Mesenchymal stem cell (in vitro differentiated cells and primary cell): ENCODE measurements at regions not wholly inside any gene's neighbourhood (a gene's known extent, or its start where the extent isn't known, plus 50 kb on each side); places are given as distances from the start of the nearest gene placed in this dataset.

Experiments used
- DNase-seq: peaks from one replicate; pipeline ENCODE4 v3.0.0-alpha.2; 2013
- H2AFZ ChIP-seq: one replicate; pipeline ENCODE4 v1.6.1; 2013; ENCODE audit warnings: low read depth, mild to moderate bottlenecking, control low read depth, inconsistent platforms, low read length, moderate library complexity
- H2AK5ac ChIP-seq: 2 replicates; pipeline ENCODE4 v1.6.1; 2013; ENCODE audit warnings: low read length, moderate library complexity, mild to moderate bottlenecking, inconsistent platforms; ENCODE audit not compliant: severe bottlenecking
- H2BK120ac ChIP-seq: one replicate; pipeline ENCODE4 v1.6.1; 2013; ENCODE audit warnings: low read depth, mild to moderate bottlenecking, inconsistent platforms, low read length, moderate library complexity
- H2BK12ac ChIP-seq, 2 experiments: one replicate each; pipeline ENCODE4 v1.6.1; 2013; ENCODE audit warnings: inconsistent platforms in 2 of 2, low read length in 2 of 2, mild to moderate bottlenecking in 2 of 2, moderate library complexity in 2 of 2, control low read depth in 1 of 2
- H2BK15ac ChIP-seq: one replicate; pipeline ENCODE4 v1.6.1; 2013; ENCODE audit warnings: mild to moderate bottlenecking, low read depth, inconsistent platforms; ENCODE audit not compliant: poor library complexity, severe bottlenecking
- H2BK5ac ChIP-seq: 2 replicates; pipeline ENCODE4 v1.6.1; 2013; ENCODE audit warnings: low read depth, mild to moderate bottlenecking, low read length, control low read depth, inconsistent platforms; ENCODE audit not compliant: poor library complexity, severe bottlenecking
- H3K14ac ChIP-seq, 2 experiments: one replicate each; pipeline ENCODE4 v1.6.1; 2013; ENCODE audit warnings: inconsistent platforms in 2 of 2, low read length in 2 of 2, control low read depth in 1 of 2, mild to moderate bottlenecking in 1 of 2, moderate library complexity in 1 of 2
- H3K18ac ChIP-seq, 2 experiments: one replicate each; pipeline ENCODE4 v1.6.1; 2013; ENCODE audit warnings: inconsistent platforms in 2 of 2, low read length in 2 of 2, control low read depth in 1 of 2, low read depth in 1 of 2, mild to moderate bottlenecking in 1 of 2
- H3K23ac ChIP-seq, 2 experiments: one replicate each; pipeline ENCODE4 v1.6.1; 2013; ENCODE audit warnings: inconsistent platforms in 2 of 2, low read length in 2 of 2, mild to moderate bottlenecking in 2 of 2, moderate library complexity in 2 of 2, control low read depth in 1 of 2
- H3K27ac ChIP-seq: 2 replicates; pipeline ENCODE4 v1.5.1; 2013; ENCODE audit warnings: mild to moderate bottlenecking, moderate library complexity, low read length, control low read depth, inconsistent platforms; ENCODE audit not compliant: poor library complexity, severe bottlenecking
- H3K27me3 ChIP-seq, 2 experiments: 2 replicates each; pipeline versions ENCODE4 v1.6.1 to v1.7.0; 2013; ENCODE audit warnings: low read length in 2 of 2, mild to moderate bottlenecking in 2 of 2, moderate library complexity in 2 of 2, control low read depth in 1 of 2, inconsistent platforms in 1 of 2; ENCODE audit not compliant: control insufficient read depth in 1 of 2, insufficient read depth in 1 of 2
- H3K36me3 ChIP-seq, 2 experiments: 2 replicates each; pipeline versions ENCODE4 v1.6.1 to v1.7.0; 2013; ENCODE audit warnings: low read length in 2 of 2, control low read depth in 1 of 2, inconsistent platforms in 1 of 2, low read depth in 1 of 2, mild to moderate bottlenecking in 1 of 2; ENCODE audit not compliant: insufficient read depth in 2 of 2, control insufficient read depth in 1 of 2
- H3K4ac ChIP-seq, 2 experiments: one replicate each; pipeline ENCODE4 v1.6.1; 2013; ENCODE audit warnings: inconsistent platforms in 2 of 2, low read length in 2 of 2, mild to moderate bottlenecking in 2 of 2, moderate library complexity in 2 of 2, control low read depth in 1 of 2, low read depth in 1 of 2
- H3K4me1 ChIP-seq: 2 replicates; pipeline ENCODE4 v1.6.1; 2013; ENCODE audit warnings: low read depth, low read length, control low read depth; ENCODE audit not compliant: control insufficient read depth, insufficient read depth
- H3K4me2 ChIP-seq: 2 replicates; pipeline ENCODE4 v1.6.1; 2013; ENCODE audit warnings: low read length, mild to moderate bottlenecking, inconsistent platforms; ENCODE audit not compliant: poor library complexity, severe bottlenecking
- H3K4me3 ChIP-seq, 2 experiments: 2 replicates each; pipeline versions ENCODE4 v1.5.1 to v1.7.0; 2013; ENCODE audit warnings: low read length in 2 of 2, mild to moderate bottlenecking in 2 of 2, control low read depth in 1 of 2, low read depth in 1 of 2; ENCODE audit not compliant: insufficient read depth in 1 of 2
- H3K79me1 ChIP-seq: replicated peaks from 2 replicates; pipeline ENCODE4 v1.6.1; 2013; ENCODE audit warnings: mild to moderate bottlenecking, control low read depth, low read length, inconsistent platforms; ENCODE audit not compliant: poor library complexity, severe bottlenecking
- H3K9ac ChIP-seq: 2 replicates; pipeline ENCODE4 v1.7.0; 2013; ENCODE audit warnings: mild to moderate bottlenecking, low read length, moderate library complexity
- H3K9me3 ChIP-seq: 2 replicates; pipeline ENCODE4 v1.7.0; 2013; ENCODE audit warnings: mild to moderate bottlenecking, low read length; ENCODE audit not compliant: control insufficient read depth
- H4K8ac ChIP-seq: one replicate; pipeline ENCODE4 v1.6.1; 2013; ENCODE audit warnings: inconsistent platforms, mild to moderate bottlenecking, low read length, moderate library complexity
- H4K91ac ChIP-seq: one replicate; pipeline ENCODE4 v1.6.1; 2013; ENCODE audit warnings: mild to moderate bottlenecking, low read length, inconsistent platforms
- WGBS: methylation state at CpG from one replicate; pipeline ENCODE4 v1.1.7; 2013; ENCODE audit warnings: mixed read lengths; 5-methylcytosine and 5-hydroxymethylcytosine counted together

DNA sequence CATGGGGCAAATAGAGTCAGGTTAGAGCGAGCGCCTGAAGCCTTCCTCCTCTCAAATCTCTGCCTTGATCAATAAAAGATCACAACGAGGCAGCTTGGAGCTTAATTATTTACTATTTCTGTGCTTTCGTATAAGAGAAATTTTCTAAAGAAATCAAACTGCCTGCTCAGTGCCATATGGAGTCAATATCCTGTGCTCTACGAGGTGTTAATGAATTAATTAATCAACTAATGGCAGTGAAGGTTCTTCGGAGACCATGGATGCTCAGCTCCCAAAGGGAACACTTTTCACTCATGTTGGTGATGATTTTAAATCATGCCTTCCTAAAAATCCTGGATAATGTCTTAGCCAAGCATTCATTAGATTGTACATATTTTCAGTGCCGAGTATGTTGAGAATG lies 153.5 kb upstream of the PPP2R3A start:
- H3K27ac ChIP-seq, result no peak overlapping the region
- no peak overlapping the region for H4K91ac ChIP-seq
- no peaks in the 10 kb centered on the region for H3K79me1 ChIP-seq
- no peak overlapping the region for H3K23ac ChIP-seq
- H3K4me1 ChIP-seq, result no peaks in the 10 kb centered on the region
- H2AK5ac ChIP-seq, result no peak overlapping the region
- H3K4me3 ChIP-seq, result no peak overlapping the region
- no peak for DNase-seq
- no peak overlapping the region for H3K4ac ChIP-seq
- no peaks in the 10 kb centered on the region for H3K36me3 ChIP-seq
- H3K9ac ChIP-seq, result no peak overlapping the region
- H2AFZ ChIP-seq, result no peak overlapping the region
- H2BK15ac ChIP-seq, result no peak overlapping the region
- no peak overlapping the region for H2BK5ac ChIP-seq
- H3K14ac ChIP-seq, result no peak overlapping the region
- 83% methylated on average over 5 of the region's 7 CpGs for WGBS
- no peak overlapping the region for H2BK12ac ChIP-seq
- no peaks in the 10 kb centered on the region for H3K9me3 ChIP-seq
- no peak overlapping the region for H2BK120ac ChIP-seq
- H3K27me3 ChIP-seq, result peaks cover 0 to 29% of the 10 kb centered on the region in 2 experiments
- no peak overlapping the region for H3K18ac ChIP-seq
- no peak overlapping the region for H3K4me2 ChIP-seq
- H4K8ac ChIP-seq, result no peak overlapping the region

DNA sequence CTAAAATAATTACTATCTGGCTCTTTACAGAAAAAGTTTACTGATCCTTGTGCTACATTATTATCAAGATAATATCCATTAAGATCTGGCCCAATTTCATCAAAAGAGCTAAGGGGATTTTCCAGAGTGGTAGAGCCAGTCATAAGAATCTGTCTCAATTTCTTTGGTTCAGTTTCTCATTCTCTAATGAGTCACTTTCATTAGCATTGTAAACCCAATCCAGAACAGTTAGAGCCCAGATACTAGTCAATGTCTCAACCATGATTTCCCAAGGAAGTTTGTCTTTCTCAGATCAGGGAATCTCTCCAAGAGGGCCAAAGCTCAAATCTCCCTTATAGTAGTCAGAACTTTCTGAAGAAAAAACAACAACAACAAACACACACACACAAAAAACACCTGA lies 131.1 kb upstream of the PPP2R3A start:
- H3K18ac ChIP-seq, result no peak overlapping the region
- no peak overlapping the region for H3K4me3 ChIP-seq
- no peak overlapping the region for H3K4ac ChIP-seq
- no peak overlapping the region for H2BK5ac ChIP-seq
- no peak overlapping the region for H3K4me2 ChIP-seq
- no peaks in the 10 kb centered on the region for H3K36me3 ChIP-seq
- H3K4me1 ChIP-seq, result no peaks in the 10 kb centered on the region
- no peak overlapping the region for H4K91ac ChIP-seq
- H2BK120ac ChIP-seq, result no peak overlapping the region
- H3K23ac ChIP-seq, result no peak overlapping the region
- H4K8ac ChIP-seq, result no peak overlapping the region
- H3K27ac ChIP-seq, result no peak overlapping the region
- no peaks in the 10 kb centered on the region for H3K79me1 ChIP-seq
- H3K27me3 ChIP-seq, result no peaks in the 10 kb centered on the region
- H2BK15ac ChIP-seq, result no peak overlapping the region
- H2BK12ac ChIP-seq, result no peak overlapping the region
- H3K14ac ChIP-seq, result no peak overlapping the region
- no peak for DNase-seq
- no peak overlapping the region for H2AFZ ChIP-seq
- H2AK5ac ChIP-seq, result no peak overlapping the region
- no peaks in the 10 kb centered on the region for H3K9me3 ChIP-seq
- H3K9ac ChIP-seq, result no peak overlapping the region

- H2BK12ac ChIP-seq, result no peak overlapping the region
- no peak overlapping the region for H3K9ac ChIP-seq
- no peaks in the 10 kb centered on the region for H3K79me1 ChIP-seq
- H3K4me3 ChIP-seq, result no peak overlapping the region
- H3K36me3 ChIP-seq, result no peaks in the 10 kb centered on the region
- H2BK15ac ChIP-seq, result no peak overlapping the region
- no peak overlapping the region for H3K4ac ChIP-seq
- no peak overlapping the region for H2BK120ac ChIP-seq
- H2BK5ac ChIP-seq, result no peak overlapping the region
- H3K4me1 ChIP-seq, result no peaks in the 10 kb centered on the region
- H3K9me3 ChIP-seq, result no peaks in the 10 kb centered on the region
- no peak overlapping the region for H3K23ac ChIP-seq
- DNase-seq, result no peak
- no peak overlapping the region for H2AK5ac ChIP-seq
- no peak overlapping the region for H3K18ac ChIP-seq
- H4K8ac ChIP-seq, result no peak overlapping the region
- no peak overlapping the region for H3K14ac ChIP-seq
- H3K4me2 ChIP-seq, result no peak overlapping the region
- no peak overlapping the region for H2AFZ ChIP-seq
- H3K27me3 ChIP-seq, result no peaks in the 10 kb centered on the region
- no peak overlapping the region for H4K91ac ChIP-seq
- 58% methylated on average over 4 of the region's 5 CpGs for whole genome bisulfite sequencing
- H3K27ac ChIP-seq, result no peak overlapping the region
Measured at GRCh38 chr3:135837977-135838631, 127.4 kb upstream of the PPP2R3A start.

DNA sequence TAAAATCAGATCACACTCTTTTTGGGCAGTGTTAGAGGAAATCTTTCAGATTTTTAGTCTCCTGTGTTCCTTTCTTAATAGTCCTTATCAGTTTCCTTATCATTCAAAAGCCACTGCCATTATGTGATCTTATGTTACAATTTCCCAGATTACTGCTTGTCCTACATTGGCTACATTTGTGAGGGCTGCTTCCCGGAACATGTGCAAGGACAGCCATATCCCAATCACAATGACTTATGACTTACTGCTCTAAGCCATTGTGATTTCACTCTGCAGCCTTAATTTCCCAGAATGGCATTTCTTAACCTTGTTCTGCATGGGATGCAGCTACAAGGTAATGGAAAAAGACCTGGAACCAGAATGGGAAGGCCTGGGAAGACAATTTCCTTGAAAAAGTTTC lies 125.1 kb upstream of the PPP2R3A start:
- no peaks in the 10 kb centered on the region for H3K79me1 ChIP-seq
- 65% methylated on average over 1 of the region's 1 CpG for WGBS
- no peak overlapping the region for H3K4ac ChIP-seq
- H3K14ac ChIP-seq, result no peak overlapping the region
- H2AK5ac ChIP-seq, result no peak overlapping the region
- no peaks in the 10 kb centered on the region for H3K27me3 ChIP-seq
- no peak overlapping the region for H3K27ac ChIP-seq
- no peaks in the 10 kb centered on the region for H3K9me3 ChIP-seq
- no peak overlapping the region for H4K8ac ChIP-seq
- H3K36me3 ChIP-seq, result no peaks in the 10 kb centered on the region
- no peak overlapping the region for H2AFZ ChIP-seq
- H3K4me1 ChIP-seq, result no peaks in the 10 kb centered on the region
- H3K4me2 ChIP-seq, result no peak overlapping the region
- H3K18ac ChIP-seq, result no peak overlapping the region
- H2BK12ac ChIP-seq, result no peak overlapping the region
- no peak overlapping the region for H2BK120ac ChIP-seq
- no peak overlapping the region for H4K91ac ChIP-seq
- no peak overlapping the region for H3K9ac ChIP-seq
- no peak overlapping the region for H3K23ac ChIP-seq
- DNase-seq, result no peak
- H2BK5ac ChIP-seq, result no peak overlapping the region
- no peak overlapping the region for H3K4me3 ChIP-seq
- no peak overlapping the region for H2BK15ac ChIP-seq
